Retinal pigment epithelial cell (primary cell): ENCODE measurements at regions not wholly inside any gene's neighbourhood (a gene's known extent, or its start where the extent isn't known, plus 50 kb on each side); places are given as distances from the start of the nearest gene placed in this dataset.
"Not testable (repeated sequence)": the region's sequence is repeated elsewhere in the genome, so short reads cannot be mapped to it uniquely, and the experiment has no call there.

Experiments used
- DNase-seq: peaks from one replicate; pipeline ENCODE4 v3.0.0-alpha.2; 2010; ENCODE audit warnings: low read depth
- H3K4me3 ChIP-seq: 2 replicates; pipeline ENCODE4 v1.5.1; 2011; ENCODE audit warnings: mild to moderate bottlenecking, low read length, control low read depth, moderate library complexity
- CTCF ChIP-seq: conservative IDR thresholded peaks from 2 replicates; pipeline ENCODE4 v1.5.1; 2011; ENCODE audit warnings: low read depth, low read length, control low read depth, inconsistent platforms

DNA sequence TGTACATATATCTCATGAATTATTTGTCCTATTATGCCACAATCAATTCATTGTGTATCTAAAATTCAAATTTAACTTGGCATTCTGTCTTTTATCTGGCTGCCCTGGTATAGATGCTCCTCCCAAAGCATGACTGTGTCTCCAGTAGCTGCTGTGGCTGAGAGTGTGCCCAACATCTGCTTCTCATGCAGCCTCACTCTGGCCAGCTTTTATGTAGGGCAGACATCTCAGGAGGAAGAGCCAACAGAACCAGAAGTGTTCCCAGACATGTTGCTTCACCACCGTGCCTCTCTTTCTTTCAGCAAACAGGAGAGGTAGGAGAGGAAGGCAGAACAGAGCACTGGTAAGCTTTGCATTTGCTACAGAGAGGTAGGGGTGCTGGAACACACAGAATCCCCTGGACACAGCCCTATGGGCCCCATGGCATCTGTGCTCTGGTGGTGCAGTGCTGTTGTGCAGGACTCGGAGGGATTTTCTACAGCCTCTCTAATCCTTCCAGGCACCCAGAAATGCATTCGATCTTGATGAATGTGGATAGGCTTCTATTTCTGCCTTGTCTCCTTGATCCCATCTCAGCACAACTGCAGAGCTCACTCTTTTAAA is 637.1 kb downstream of the UTRN start:
- DNase-seq = no peak
- no peak overlapping the region for H3K4me3 ChIP-seq
- no peak for TF ChIP-seq CTCF

DNA sequence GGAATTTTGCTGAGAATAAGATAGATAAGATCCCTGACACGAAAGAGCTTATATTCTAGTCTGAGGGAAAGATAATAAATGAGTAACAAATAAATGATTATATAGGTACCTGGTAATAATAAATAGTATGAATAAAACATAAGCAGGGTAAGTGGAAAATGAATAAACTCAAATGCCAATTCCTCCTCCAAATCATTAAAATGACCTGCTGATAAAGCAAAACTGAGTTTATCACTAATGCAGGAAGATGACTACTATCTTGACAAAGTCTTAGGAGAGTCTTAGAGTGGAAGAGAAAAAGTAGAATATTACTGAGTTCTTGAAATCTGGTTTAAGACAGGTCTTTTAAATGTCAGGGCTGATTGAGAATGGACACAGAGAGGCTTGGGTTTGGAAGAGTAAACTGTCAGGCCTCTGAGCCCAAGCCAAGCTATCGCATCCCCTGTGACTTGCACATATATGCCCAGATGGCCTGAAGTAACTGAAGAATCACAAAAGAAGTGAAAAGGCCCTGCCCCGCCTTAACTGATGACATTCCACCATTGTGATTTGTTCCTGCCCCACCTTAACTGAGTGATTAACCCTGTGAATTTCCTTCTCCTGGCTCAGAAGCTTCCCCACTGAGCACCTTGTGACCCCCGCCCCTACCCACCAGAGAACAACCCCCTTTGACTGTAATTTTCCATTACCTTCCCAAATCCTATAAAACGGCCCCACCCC is 637.8 kb downstream of the UTRN start:
- not testable (repeated sequence) for H3K4me3 ChIP-seq, DNase-seq

GRCh38 chr6:144923491-144923787 is 638.3 kb downstream of the UTRN start:
- not testable (repeated sequence) for DNase-seq, H3K4me3 ChIP-seq

DNA sequence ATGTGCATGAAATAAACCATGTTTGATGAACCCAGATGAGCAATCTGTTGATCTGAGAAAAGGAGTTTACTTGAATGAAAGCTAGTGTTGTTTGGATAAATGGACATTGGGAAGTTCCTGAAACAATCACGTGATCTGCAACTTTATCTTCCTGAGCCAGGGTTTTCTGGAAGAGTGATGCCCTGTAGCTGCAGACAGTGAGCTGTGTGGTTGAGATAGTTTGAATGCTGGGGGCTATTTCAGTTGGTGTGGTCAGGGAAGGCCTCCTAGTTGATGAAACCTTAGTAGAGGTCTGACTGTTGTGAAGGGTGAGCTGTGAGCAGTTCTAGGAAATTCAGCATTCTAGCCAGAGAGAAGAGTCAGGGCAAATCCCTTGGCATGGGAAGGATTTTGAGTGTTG is 643.7 kb downstream of the UTRN start:
- no peak for DNase-seq
- no peak for TF ChIP-seq CTCF
- H3K4me3 ChIP-seq = no peak overlapping the region

DNA sequence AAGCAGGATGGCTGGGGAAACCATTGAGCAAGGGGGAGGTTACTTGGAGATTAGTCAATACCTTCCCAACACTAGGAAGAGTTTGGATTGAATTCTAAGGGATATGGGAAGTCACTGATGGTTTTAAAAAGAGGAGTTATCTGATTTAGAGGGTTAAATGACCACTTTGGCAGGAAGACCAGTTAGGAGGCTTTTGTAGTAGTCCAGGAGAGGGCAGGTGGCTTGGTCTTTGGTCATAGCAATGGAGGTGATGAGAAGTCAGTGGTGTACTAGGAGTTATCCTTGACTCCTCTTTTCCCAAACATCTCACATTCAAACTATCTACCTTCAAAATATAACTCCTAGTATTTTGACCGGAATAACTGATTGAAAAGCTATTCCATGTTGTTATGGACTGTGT is 644.1 kb downstream of the UTRN start:
- TF ChIP-seq CTCF = no peak
- no peak for DNase-seq
- H3K4me3 ChIP-seq = no peak overlapping the region

- no peak overlapping the region for H3K4me3 ChIP-seq
- no peak for DNase-seq
- peak; percentile 76 for TF ChIP-seq CTCF
Measured at GRCh38 chr6:144931172-144932035, 646.3 kb downstream of the UTRN start.

DNA sequence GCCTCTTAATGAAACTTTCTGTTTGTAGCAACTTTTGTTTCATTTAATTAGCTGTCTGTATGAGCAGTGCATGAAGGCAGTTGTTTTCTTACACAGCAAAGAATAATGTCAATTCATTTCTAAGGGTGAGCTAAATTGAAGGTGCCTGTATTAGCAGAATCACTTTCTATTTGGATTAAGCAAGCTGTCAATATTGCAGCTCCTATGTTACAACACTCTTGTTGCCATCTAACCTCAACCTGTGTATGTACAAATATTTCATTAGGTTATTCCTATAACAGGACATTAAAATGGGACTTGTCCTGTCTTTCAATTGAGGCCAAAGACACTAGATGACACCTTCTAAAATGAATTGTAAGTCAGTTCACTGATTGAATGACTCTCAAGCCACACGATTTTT is 647.5 kb downstream of the UTRN start:
- no peak overlapping the region for H3K4me3 ChIP-seq
- TF ChIP-seq CTCF = no peak
- no peak for DNase-seq

DNA sequence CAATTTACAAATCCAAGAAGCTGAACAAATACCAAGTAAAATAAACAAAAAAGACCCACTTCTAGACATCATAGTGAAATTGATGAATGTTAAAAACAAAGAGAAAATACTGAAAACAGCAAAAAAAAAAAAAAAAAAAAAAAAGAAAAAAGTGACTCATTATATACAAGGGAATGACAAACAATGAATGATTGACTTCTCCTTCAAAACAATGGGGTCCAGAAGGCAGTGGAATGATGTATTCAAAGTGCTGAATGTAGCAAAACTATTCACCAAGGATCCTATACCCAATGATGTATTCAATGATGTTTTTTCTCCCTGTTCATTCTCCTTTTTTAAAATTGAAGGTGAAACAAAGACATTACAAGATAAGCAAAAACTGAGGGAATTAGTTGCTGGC is 650.0 kb downstream of the UTRN start:
- TF ChIP-seq CTCF = no peak
- H3K4me3 ChIP-seq = no peak overlapping the region
- no peak for DNase-seq
